A673 (cell line): ENCODE measurements at regions not wholly inside any gene's neighbourhood (a gene's known extent, or its start where the extent isn't known, plus 50 kb on each side); places are given as distances from the start of the nearest gene placed in this dataset.

Experiments used
- BruUV-seq: library from RNA; stranded (reverse); fragments of 400-500 nt; replicated peaks from 2 replicates; lab custom pipeline; 2021; lab: Mats Ljungman, UMichigan
- CTCF ChIA-PET: fragments of 300-600 bp; sonication (Branson Sonifier 250); formaldehyde crosslinking; loops from one replicate; lab custom pipeline; 2022; ENCODE audit warnings: antibody characterized with exemption; lab: Charles Lee
- POLR2A ChIA-PET: fragments of 300-600 bp; sonication (Branson Sonifier 250); formaldehyde crosslinking; loops from one replicate; lab custom pipeline; 2022; ENCODE audit warnings: antibody characterized with exemption; ENCODE audit not compliant: low non-redundant PET; lab: Charles Lee
- DNase-seq: peaks from one replicate; pipeline ENCODE4 v3.0.0-alpha.2; 2015; ENCODE audit warnings: low spot score
- H3K27ac ChIP-seq: fragments of 200-600 bp; sonication (generic); 2 replicates; pipeline ENCODE4 v1.5.1; 2016; ENCODE audit warnings: mixed run types, low read depth, mild to moderate bottlenecking, mixed read lengths, antibody characterized with exemption, low read length; ENCODE audit not compliant: poor library complexity, severe bottlenecking
- H3K27me3 ChIP-seq: fragments of 200-600 bp; sonication (generic); replicated peaks from 2 replicates; pipeline ENCODE4 v1.6.1; 2017; ENCODE audit warnings: mixed run types, low read depth, mild to moderate bottlenecking, mixed read lengths, antibody characterized with exemption, low read length; ENCODE audit not compliant: insufficient read depth, poor library complexity
- H3K36me3 ChIP-seq: fragments of 200-600 bp; sonication (generic); 2 replicates; pipeline ENCODE4 v1.6.1; 2016; ENCODE audit warnings: mixed run types, mild to moderate bottlenecking, mixed read lengths, antibody characterized with exemption, low read length; ENCODE audit not compliant: insufficient read depth, poor library complexity, severe bottlenecking
- H3K4me1 ChIP-seq: fragments of 200-600 bp; sonication (generic); 2 replicates; pipeline ENCODE4 v1.6.1; 2017; ENCODE audit warnings: mixed run types, mild to moderate bottlenecking, mixed read lengths, antibody characterized with exemption, low read length; ENCODE audit not compliant: insufficient read depth, poor library complexity, severe bottlenecking
- H3K4me3 ChIP-seq: fragments of 200-600 bp; sonication (generic); 2 replicates; pipeline ENCODE4 v1.5.1; 2016; ENCODE audit warnings: low read depth, mixed run types, mild to moderate bottlenecking, mixed read lengths, low read length; ENCODE audit not compliant: poor library complexity, severe bottlenecking
- H3K9me3 ChIP-seq: fragments of 200-600 bp; sonication (generic); 2 replicates; pipeline ENCODE4 v1.6.1; 2016; ENCODE audit warnings: mixed run types, low read depth, mild to moderate bottlenecking, mixed read lengths, antibody characterized with exemption, low read length; ENCODE audit not compliant: poor library complexity, severe bottlenecking
- EZH2 ChIP-seq: fragments of 200-600 bp; sonication (generic); IDR thresholded peaks from 2 replicates; pipeline ENCODE4 v1.6.1; 2017; ENCODE audit warnings: borderline replicate concordance, low read depth, mild to moderate bottlenecking, mixed read lengths, antibody characterized with exemption, low read length; ENCODE audit not compliant: poor library complexity, severe bottlenecking
- intact Hi-C: fragments of 100-400 bp; cut with micrococcal nuclease; formaldehyde crosslinking; loops from one replicate; pipeline ENCODE4 v1.10.0; 2022; ENCODE audit not compliant: unreplicated experiment
- TF ChIP-seq, protein P1 (sequence below): fragments of 300-800, 200-600 bp; sonication (generic); conservative IDR thresholded peaks from 2 replicates; pipeline ENCODE4 v1.5.1; 2017; ENCODE audit warnings: low read depth, mild to moderate bottlenecking, antibody characterized with exemption, low read length, moderate library complexity, mixed read lengths

DNA sequence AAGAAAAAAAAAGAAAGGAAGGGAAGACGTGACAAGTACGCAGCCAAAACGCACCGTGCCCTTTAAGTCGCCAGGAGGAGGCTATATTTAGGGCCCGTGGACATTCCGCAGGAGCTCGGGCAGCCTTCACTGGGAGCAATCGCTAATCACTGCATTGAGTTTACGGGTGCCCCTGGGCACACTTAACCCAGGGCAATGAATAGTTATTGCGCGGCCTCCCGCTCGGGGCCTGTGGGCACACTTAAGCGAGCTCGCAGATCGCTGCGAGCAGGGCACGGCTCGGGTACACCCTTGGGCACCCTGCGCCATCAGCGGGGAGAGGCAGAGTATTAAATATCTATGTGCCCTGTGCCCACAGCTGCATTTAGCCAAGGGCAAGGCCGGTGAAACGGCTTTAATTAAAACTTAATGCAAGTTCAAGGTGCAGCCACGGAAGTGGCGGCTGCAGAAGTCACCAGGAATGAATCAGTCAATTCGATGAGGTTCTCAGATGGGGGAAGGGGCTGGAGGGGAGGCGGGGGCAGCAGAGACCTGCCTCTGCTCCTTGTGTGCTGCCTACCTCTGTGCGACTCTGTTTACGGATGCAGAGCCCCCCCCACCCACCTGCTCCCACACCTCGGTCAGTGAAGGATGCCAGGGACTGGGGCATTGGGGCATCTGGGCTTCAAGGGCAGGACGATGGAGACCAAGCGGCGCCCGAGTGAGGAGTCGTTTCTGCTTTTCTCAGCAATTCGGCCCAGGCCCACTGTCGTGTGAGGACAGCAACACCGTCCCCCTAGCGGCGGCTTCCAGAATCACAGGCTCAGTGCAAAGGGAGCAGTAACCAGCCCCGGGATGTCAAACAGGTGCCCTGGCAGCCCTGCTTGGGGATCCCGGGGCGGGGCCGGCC is 51.8 kb upstream of the TARDBP start:
- H3K9me3 ChIP-seq = no peaks in the 10 kb centered on the region
- ChIA-PET POLR2A (no interaction called here), CTCF (interaction anchor here (0.7 kb wide), 1 partner anchor 271 kb away, joined by 5 read pairs; no protein-coding TSS in a partner anchor)
- H3K4me3 ChIP-seq = no peak overlapping the region
- H3K27me3 ChIP-seq = no peaks in the 10 kb centered on the region
- intact Hi-C loops = no loop called here
- H3K36me3 ChIP-seq = no peaks in the 10 kb centered on the region
- no TSS peak for BruUV-seq
- peaks cover 23% of the 10 kb centered on the region for H3K4me1 ChIP-seq
- DNase-seq = peak; percentile 86
- H3K27ac ChIP-seq = no peak overlapping the region
- TF ChIP-seq, protein P1, sequence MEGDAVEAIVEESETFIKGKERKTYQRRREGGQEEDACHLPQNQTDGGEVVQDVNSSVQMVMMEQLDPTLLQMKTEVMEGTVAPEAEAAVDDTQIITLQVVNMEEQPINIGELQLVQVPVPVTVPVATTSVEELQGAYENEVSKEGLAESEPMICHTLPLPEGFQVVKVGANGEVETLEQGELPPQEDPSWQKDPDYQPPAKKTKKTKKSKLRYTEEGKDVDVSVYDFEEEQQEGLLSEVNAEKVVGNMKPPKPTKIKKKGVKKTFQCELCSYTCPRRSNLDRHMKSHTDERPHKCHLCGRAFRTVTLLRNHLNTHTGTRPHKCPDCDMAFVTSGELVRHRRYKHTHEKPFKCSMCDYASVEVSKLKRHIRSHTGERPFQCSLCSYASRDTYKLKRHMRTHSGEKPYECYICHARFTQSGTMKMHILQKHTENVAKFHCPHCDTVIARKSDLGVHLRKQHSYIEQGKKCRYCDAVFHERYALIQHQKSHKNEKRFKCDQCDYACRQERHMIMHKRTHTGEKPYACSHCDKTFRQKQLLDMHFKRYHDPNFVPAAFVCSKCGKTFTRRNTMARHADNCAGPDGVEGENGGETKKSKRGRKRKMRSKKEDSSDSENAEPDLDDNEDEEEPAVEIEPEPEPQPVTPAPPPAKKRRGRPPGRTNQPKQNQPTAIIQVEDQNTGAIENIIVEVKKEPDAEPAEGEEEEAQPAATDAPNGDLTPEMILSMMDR = peak; percentile 90
- TF ChIP-seq EZH2 = no peak

DNA sequence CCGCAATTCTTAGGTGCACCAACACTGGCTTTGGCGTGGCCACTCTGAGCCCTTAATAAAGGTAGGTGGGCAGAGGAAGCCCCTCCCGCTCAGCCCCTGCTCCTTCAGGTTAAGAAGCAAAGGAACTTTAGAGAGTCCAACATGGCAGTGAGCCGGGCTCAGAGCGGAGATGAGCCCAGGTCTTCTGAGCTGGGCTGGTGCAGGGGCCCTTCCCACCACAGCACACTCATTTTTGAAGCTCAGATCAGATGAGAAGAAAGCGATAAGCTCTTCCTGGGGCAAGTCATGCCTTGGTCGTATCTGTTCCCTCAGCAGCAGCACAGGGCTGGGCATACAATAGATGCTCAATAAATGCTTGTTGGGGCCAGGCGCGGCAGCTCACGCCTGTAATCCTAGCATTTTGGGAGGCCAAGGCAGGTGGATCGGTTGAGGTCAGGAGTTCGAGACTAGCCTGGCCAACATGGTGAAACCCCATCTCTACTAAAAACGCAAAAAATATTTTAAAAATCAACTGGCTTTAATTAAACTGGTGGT is 51.1 kb upstream of the TARDBP start:
- CTCF ChIA-PET = interaction anchor here (0.7 kb wide), 1 partner anchor 272 kb away, joined by 5 read pairs; no protein-coding TSS in a partner anchor

GRCh38 chr1:10962483-10962882 is 50.0 kb upstream of the TARDBP start:
- Histone ChIP-seq H3K27me3 (no peaks in the 10 kb centered on the region), H3K9me3 (no peaks in the 10 kb centered on the region), H3K4me3 (no peak overlapping the region), H3K4me1 (peaks cover 28% of the 10 kb centered on the region), H3K36me3 (no peaks in the 10 kb centered on the region), H3K27ac (no peak overlapping the region)
- TF ChIP-seq, protein P1 = no peak
- no peak for TF ChIP-seq EZH2
- no TSS peak for BruUV-seq
- CTCF ChIA-PET = no interaction called here
- POLR2A ChIA-PET = interaction anchor here (0.7 kb wide), 1 partner anchor 14 kb away, joined by 4 read pairs; no protein-coding TSS in a partner anchor
- intact Hi-C loops = no loop called here
- peak; percentile 66 for DNase-seq

More for the DNA sequence above, 51.1 kb upstream of the TARDBP start:
- POLR2A ChIA-PET = no interaction called here
- Histone ChIP-seq H3K27me3 (no peaks in the 10 kb centered on the region), H3K9me3 (no peaks in the 10 kb centered on the region), H3K4me1 (peaks cover 28% of the 10 kb centered on the region), H3K4me3 (no peak overlapping the region), H3K36me3 (no peaks in the 10 kb centered on the region), H3K27ac (no peak overlapping the region)
- no TSS peak for BruUV-seq
- no peak for TF ChIP-seq EZH2
- TF ChIP-seq, protein P1 = peak; percentile 14; the same call in 1 of the 2 replicates
- no peak for DNase-seq
- intact Hi-C loops = no loop called here
